ENCODE measurements at regions not wholly inside any gene's neighbourhood (a gene's known extent, or its start where the extent isn't known, plus 50 kb on each side); places are given as distances from the start of the nearest gene placed in this dataset.

- no peak for DNase-seq
- Mint-ChIP-seq H3K27me3 (ENCODE audit: low read depth in 3 of 3) (no peaks in the 10 kb centered on the region), H3K4me1 (no peaks in the 10 kb centered on the region), H3K36me3 (no peaks in the 10 kb centered on the region), H3K9me3 (peaks cover 0 to 6% (median 2%) of the 10 kb centered on the region in 7 donors), H3K4me3 (no peak overlapping the region), H3K27ac (no peak overlapping the region)
- intact Hi-C loops (cut with micrococcal nuclease): no loop called here
- no peak for TF ChIP-seq CTCF (IDR thresholded peaks at IDR 0.05)
- no peak overlapping the region for H3K27ac ChIP-seq (ENCODE audit: low read depth in 1 of 2, low read length in 2 of 2)
- no peaks in the 10 kb centered on the region for H3K79me2 ChIP-seq (ENCODE audit: insufficient read depth, low read length)
- no peaks in the 10 kb centered on the region for H3K4me1 ChIP-seq (ENCODE audit: control insufficient read depth in 1 of 2, insufficient read depth in 2 of 2, low read length in 2 of 2)
- H4K20me1 ChIP-seq (ENCODE audit: insufficient read depth, low read length): no peaks in the 10 kb centered on the region
- H3K9me3 ChIP-seq (replicated peaks in 1 of 2; ENCODE audit: control insufficient read depth in 1 of 2, insufficient read depth in 1 of 2, low read length in 2 of 2): no peaks in the 10 kb centered on the region
- H3K9ac ChIP-seq (ENCODE audit: insufficient read depth, low read length, poor library complexity, severe bottlenecking): no peak overlapping the region
- no peak overlapping the region for H3K4me2 ChIP-seq (replicated peaks; ENCODE audit: extremely low read depth, low read length, poor library complexity, severe bottlenecking)
- H3K27me3 ChIP-seq (ENCODE audit: control insufficient read depth in 2 of 2, insufficient read depth in 2 of 2, low read length in 2 of 2): no peaks in the 10 kb centered on the region
- WGBS (ENCODE audit: insufficient coverage): 39% methylated on average over 3 of the region's 3 CpGs
- no peak overlapping the region for H3K4me3 ChIP-seq (replicated peaks in 1 of 3; ENCODE audit: low read depth in 2 of 3, low read length in 3 of 3)
- no peaks in the 10 kb centered on the region for H3K36me3 ChIP-seq (replicated peaks in 1 of 2; ENCODE audit: control insufficient read depth in 1 of 2, insufficient read depth in 2 of 2, low read length in 2 of 2)
- no peak overlapping the region for H2AFZ ChIP-seq (ENCODE audit: insufficient read depth, low read depth, low read length, poor library complexity, severe bottlenecking)
These were observed 147.5 kb upstream of the SYNPR start for GRCh38 chr3:63130625-63131024.

GRCh38 chr3:63132461-63133250, 145.5 kb upstream of the SYNPR start:
- H3K9me3 Mint-ChIP-seq: peaks cover 0 to 11% (median 4%) of the 10 kb centered on the region in 7 donors
- H3K27me3 Mint-ChIP-seq (ENCODE audit: low read depth in 3 of 3): no peaks in the 10 kb centered on the region
- peak overlapping the region in 1 of 7 donors; percentile 10 for H3K27ac Mint-ChIP-seq
- Histone ChIP-seq H3K79me2 (ENCODE audit: insufficient read depth, low read length) (no peaks in the 10 kb centered on the region), H3K4me1 (ENCODE audit: control insufficient read depth in 1 of 2, insufficient read depth in 2 of 2, low read length in 2 of 2) (no peaks in the 10 kb centered on the region), H3K4me2 (replicated peaks; ENCODE audit: extremely low read depth, low read length, poor library complexity, severe bottlenecking) (no peak overlapping the region), H3K27ac (ENCODE audit: low read depth in 1 of 2, low read length in 2 of 2) (no peak overlapping the region), H2AFZ (ENCODE audit: insufficient read depth, low read depth, low read length, poor library complexity, severe bottlenecking) (no peak overlapping the region), H3K9ac (ENCODE audit: insufficient read depth, low read length, poor library complexity, severe bottlenecking) (no peak overlapping the region), H3K4me3 (replicated peaks in 1 of 3; ENCODE audit: low read depth in 2 of 3, low read length in 3 of 3) (no peak overlapping the region), H3K36me3 (replicated peaks in 1 of 2; ENCODE audit: control insufficient read depth in 1 of 2, insufficient read depth in 2 of 2, low read length in 2 of 2) (no peaks in the 10 kb centered on the region), H3K27me3 (ENCODE audit: control insufficient read depth in 2 of 2, insufficient read depth in 2 of 2, low read length in 2 of 2) (no peaks in the 10 kb centered on the region), H4K20me1 (ENCODE audit: insufficient read depth, low read length) (no peaks in the 10 kb centered on the region), H3K9me3 (replicated peaks in 1 of 2; ENCODE audit: control insufficient read depth in 1 of 2, insufficient read depth in 1 of 2, low read length in 2 of 2) (no peaks in the 10 kb centered on the region)
- H3K4me1 Mint-ChIP-seq: no peaks in the 10 kb centered on the region
- H3K4me3 Mint-ChIP-seq: no peak overlapping the region
- WGBS (ENCODE audit: insufficient coverage): 82% methylated on average over 5 of the region's 6 CpGs
- H3K36me3 Mint-ChIP-seq: no peaks in the 10 kb centered on the region
- intact Hi-C loops (cut with micrococcal nuclease): no loop called here
- TF ChIP-seq CTCF (IDR thresholded peaks at IDR 0.05): no peak
- no peak for DNase-seq

All from CD14-positive monocyte (primary cell).